K562 (cell line): ENCODE measurements at regions not wholly inside any gene's neighbourhood (a gene's known extent, or its start where the extent isn't known, plus 50 kb on each side); places are given as distances from the start of the nearest gene placed in this dataset.

Source experiments
- ATAC-seq: fragments of 200-7000 bp; cut with Tn5 transposase; 3 replicates; pipeline ENCODE4 v1.9.1; 2020; ENCODE audit warnings: moderate library complexity
- BruUV-seq: library from RNA; stranded (reverse); fragments of 400-500 nt; replicated peaks from 2 replicates; lab custom pipeline; 2021; lab: Mats Ljungman, UMichigan
- CTCF ChIA-PET: fragments of 300-600 bp; formaldehyde crosslinking; extraction: SDS; loops from one replicate; lab custom pipeline; 2021; ENCODE audit warnings: low intra/inter-chr PET ratio; lab: Yijun Ruan, JAX
- POLR2A ChIA-PET: fragments of 300-600, 350-650 bp; sonication (Branson Sonifier 250); formaldehyde crosslinking; extraction: SDS; loops from one replicate; lab custom pipeline; 2021; ENCODE audit warnings: antibody characterized with exemption, inconsistent platforms; lab: Yijun Ruan, JAX
- DNase-seq, 4 experiments: peaks; one replicate each; pipeline versions ENCODE4 v3.0.0 to v3.0.0-alpha.2; 2011 to 2018; ENCODE audit warnings: low spot score in 3 of 4, mixed read lengths in 3 of 4; ENCODE audit errors: extremely low read depth in 1 of 4
- FAIRE-seq: peaks from 2 replicates; lab custom pipeline; 2011; peaks lifted over from hg19 to GRCh38; lab: Jason Lieb, UNC
- H2AFZ ChIP-seq: 2 replicates; pipeline ENCODE4 v1.6.0; 2011; ENCODE audit warnings: low read depth, low read length, control low read depth, inconsistent platforms
- H3K27ac ChIP-seq: fragments of 200-600 bp; 3 replicates; pipeline ENCODE4 v1.8.0; 2011; ENCODE audit warnings: low read depth, mild to moderate bottlenecking, control low read depth, inconsistent platforms, low read length, moderate library complexity, mixed read lengths; ENCODE audit errors: extremely low read depth
- H3K27me3 ChIP-seq, 2 experiments: fragments of 300-600 bp in 1 of 2; 2 replicates in 1 of 2; 3 replicates in 1 of 2; pipeline versions ENCODE4 v1.6.0 to v1.8.0; 2011; ENCODE audit warnings: inconsistent platforms in 2 of 2, low read length in 2 of 2, mild to moderate bottlenecking in 1 of 2, mixed read lengths in 1 of 2, moderate library complexity in 1 of 2; ENCODE audit not compliant: control insufficient read depth in 2 of 2, insufficient read depth in 2 of 2
- H3K36me3 ChIP-seq: fragments of 300-600 bp; 3 replicates; pipeline ENCODE4 v1.8.0; 2011; ENCODE audit warnings: mild to moderate bottlenecking, low read length, inconsistent platforms; ENCODE audit not compliant: control insufficient read depth, insufficient read depth
- H3K4me1 ChIP-seq, 2 experiments: fragments of 200-600 bp in 1 of 2; replicated peaks in 1 of 2; 2 replicates in 1 of 2; 3 replicates in 1 of 2; pipeline versions ENCODE4 v1.5.1 to v1.8.0; 2011; ENCODE audit warnings: inconsistent platforms in 2 of 2, low read length in 2 of 2, mild to moderate bottlenecking in 1 of 2, mixed read lengths in 1 of 2, moderate library complexity in 1 of 2; ENCODE audit not compliant: control insufficient read depth in 2 of 2, insufficient read depth in 2 of 2
- H3K4me2 ChIP-seq: 2 replicates; pipeline ENCODE4 v1.6.1; 2011; ENCODE audit warnings: low read length, control low read depth, inconsistent platforms, mixed read lengths; ENCODE audit not compliant: insufficient read depth
- H3K4me3 ChIP-seq: fragments of 200-600 bp; sonication (generic), shearing (Covaris generic); 2 replicates; pipeline ENCODE4 v1.5.1; 2016; ENCODE audit warnings: control low read depth, inconsistent platforms
- H3K79me2 ChIP-seq: fragments of 200-600 bp; 3 replicates; pipeline ENCODE4 v1.8.0; 2011; ENCODE audit warnings: low read length, inconsistent platforms; ENCODE audit not compliant: control insufficient read depth, insufficient read depth
- H3K9ac ChIP-seq, 2 experiments: 2 replicates each; pipeline versions ENCODE4 v1.6.0 to v1.6.1; 2011; ENCODE audit warnings: low read depth in 2 of 2, low read length in 2 of 2, control low read depth in 1 of 2, inconsistent platforms in 1 of 2, mild to moderate bottlenecking in 1 of 2, mixed read lengths in 1 of 2; ENCODE audit not compliant: insufficient read depth in 1 of 2
- H3K9me1 ChIP-seq: one replicate; pipeline ENCODE4 v1.6.0; 2011; ENCODE audit warnings: inconsistent platforms, mild to moderate bottlenecking, low read length, moderate library complexity; ENCODE audit not compliant: control insufficient read depth, insufficient read depth
- H3K9me3 ChIP-seq: replicated peaks from 2 replicates; pipeline ENCODE4 v1.5.1; 2011; ENCODE audit warnings: low read depth, low read length, inconsistent platforms; ENCODE audit not compliant: control insufficient read depth, insufficient read depth
- H4K20me1 ChIP-seq: replicated peaks from 2 replicates; pipeline ENCODE4 v1.6.1; 2011; ENCODE audit warnings: low read length, inconsistent platforms, mixed read lengths; ENCODE audit not compliant: control insufficient read depth, insufficient read depth
- ARID3B ChIP-seq: fragments of 250-450 bp; sonication (Bioruptor Pico); IDR thresholded peaks from 2 replicates; pipeline ENCODE4 v1.4.0; 2020; ENCODE audit warnings: borderline replicate concordance
- ATF7 ChIP-seq: fragments of 450-650 bp; IDR thresholded peaks from 2 replicates; pipeline ENCODE4 v1.7.1; 2014; ENCODE audit warnings: mild to moderate bottlenecking, moderate library complexity
- BCOR ChIP-seq: fragments of 450-650 bp; IDR thresholded peaks from 2 replicates; pipeline ENCODE4 v1.6.1; 2016
- CBFA2T3 ChIP-seq: fragments of 450-650 bp; IDR thresholded peaks from 2 replicates; pipeline ENCODE4 v1.6.1; 2017
- CEBPB ChIP-seq: fragments of 450-650 bp; IDR thresholded peaks from 2 replicates; pipeline ENCODE4 v1.6.1; 2016; ENCODE audit warnings: missing genetic modification characterization, missing compliant biosample characterization
- HES1 ChIP-seq: fragments of 450-650 bp; IDR thresholded peaks from 2 replicates; pipeline ENCODE4 v1.6.1; 2016; ENCODE audit warnings: low read depth, mild to moderate bottlenecking, moderate library complexity
- HSF4 ChIP-seq: fragments of 250-450 bp; sonication (Bioruptor Pico); IDR thresholded peaks from 2 replicates; pipeline ENCODE4 v2.1.2; 2022; ENCODE audit warnings: mild to moderate bottlenecking, moderate library complexity, borderline replicate concordance
- KDM5B ChIP-seq: fragments of 200-600 bp; sonication (generic); IDR thresholded peaks from 2 replicates; pipeline ENCODE4 v1.6.1; 2012; ENCODE audit warnings: low read depth, mild to moderate bottlenecking, moderate library complexity, low read length, control low read depth, inconsistent platforms; ENCODE audit not compliant: insufficient replicate concordance
- MECOM ChIP-seq: fragments of 250-450 bp; sonication (Bioruptor Pico); IDR thresholded peaks from 2 replicates; pipeline ENCODE4 v1.8.0; 2022; ENCODE audit warnings: inconsistent platforms
- NCOA6 ChIP-seq: fragments of 450-650 bp; IDR thresholded peaks from 2 replicates; pipeline ENCODE4 v1.6.1; 2017; ENCODE audit warnings: mild to moderate bottlenecking
- NFIC ChIP-seq: fragments of 450-650 bp; IDR thresholded peaks from 2 replicates; pipeline ENCODE4 v1.6.1; 2017; ENCODE audit warnings: mild to moderate bottlenecking, inconsistent platforms
- PML ChIP-seq: IDR thresholded peaks from 2 replicates; pipeline ENCODE4 v1.6.1; 2012; ENCODE audit warnings: low read length, inconsistent platforms
- RBM17 ChIP-seq: fragments of 200-400 bp; formaldehyde crosslinking; IDR thresholded peaks from 2 replicates; pipeline ENCODE4 v1.6.1; 2017; ENCODE audit warnings: low read depth, mild to moderate bottlenecking, low read length, borderline replicate concordance
- SOX6 ChIP-seq: fragments of 450-650 bp; IDR thresholded peaks from 2 replicates; pipeline ENCODE4 v1.6.1; 2014; ENCODE audit warnings: mild to moderate bottlenecking
- TAL1 ChIP-seq: fragments of 450-650 bp; IDR thresholded peaks from 2 replicates; pipeline ENCODE4 v1.6.1; 2016; ENCODE audit warnings: mild to moderate bottlenecking
- ZBED1 ChIP-seq: IDR thresholded peaks from 2 replicates; pipeline ENCODE4 v1.6.1; 2014
- ZEB2 ChIP-seq: fragments of 450-650 bp; IDR thresholded peaks from 2 replicates; pipeline ENCODE4 v1.6.1; 2016
- ZNF239 ChIP-seq: fragments of 250-450 bp; sonication (Bioruptor Pico); IDR thresholded peaks from 2 replicates; pipeline ENCODE4 v1.4.0; 2020; ENCODE audit warnings: mild to moderate bottlenecking
- ZNF77 ChIP-seq: fragments of 250-450 bp; sonication (Bioruptor Pico); IDR thresholded peaks from 2 replicates; pipeline ENCODE4 v1.5.0; 2020
- WGBS: fragments of 100-300 bp; shearing (Covaris generic); methylation state at CpG from one replicate; pipeline ENCODE4 v1.1.6; 2016; ENCODE audit warnings: low coverage, mixed read lengths; ENCODE audit not compliant: insufficient coverage; ENCODE audit errors: missing lambda C conversion rate; 5-methylcytosine and 5-hydroxymethylcytosine counted together
- in situ Hi-C: fragments of 300-500 bp; cut with MboI; formaldehyde crosslinking; loops from 4 replicates; pipeline ENCODE4 v1.15.0; 2018; ENCODE audit warnings: inconsistent platforms, mixed read lengths
- intact Hi-C: fragments of 100-400 bp; cut with micrococcal nuclease; formaldehyde crosslinking; loops from 2 replicates; pipeline ENCODE4 v1.14.2; 2022

- intact Hi-C loops = loop anchor here (5.0 kb wide), 1 partner anchor 119 kb away; the partner anchor contains the start of gene ATXN7L3B
- no peak for DNase-seq
- TF ChIP-seq CEBPB (tag) (no peak), ZEB2 (no peak), MECOM (CRISPR knock-in tag) (no peak)
- WGBS = 0% methylated on average over 1 of the region's 1 CpG
- POLR2A ChIA-PET = no interaction called here
- BruUV-seq = no TSS peak
- no peaks in the 10 kb centered on the region for H3K79me2 ChIP-seq
- H2AFZ ChIP-seq = no peak overlapping the region
- no peaks in the 10 kb centered on the region for H3K36me3 ChIP-seq
- in situ Hi-C loops = no loop called here
- H3K4me1 ChIP-seq = no peaks in the 10 kb centered on the region
- H3K4me2 ChIP-seq = no peak overlapping the region
- no peaks in the 10 kb centered on the region for H3K27me3 ChIP-seq
- no peaks in the 10 kb centered on the region for H4K20me1 ChIP-seq
- CTCF ChIA-PET = no interaction called here
- H3K9me3 ChIP-seq = no peaks in the 10 kb centered on the region
- H3K4me3 ChIP-seq = no peak overlapping the region
- no peak for FAIRE-seq
- no peaks in the 10 kb centered on the region for H3K9me1 ChIP-seq
- no peak overlapping the region for H3K9ac ChIP-seq
- no peak overlapping the region for H3K27ac ChIP-seq
- no peak for ATAC-seq
Measured at GRCh38 chr12:74418573-74418972, 119.1 kb upstream of the ATXN7L3B start.

GRCh38 chr12:74424778-74425177, 112.9 kb upstream of the ATXN7L3B start:
- Histone ChIP-seq H3K4me2 (no peak overlapping the region), H3K9ac (no peak overlapping the region), H3K27ac (no peak overlapping the region), H3K9me1 (no peaks in the 10 kb centered on the region), H3K27me3 (no peaks in the 10 kb centered on the region), H3K4me1 (no peaks in the 10 kb centered on the region), H3K79me2 (no peaks in the 10 kb centered on the region), H3K36me3 (no peaks in the 10 kb centered on the region), H3K4me3 (no peak overlapping the region), H4K20me1 (no peaks in the 10 kb centered on the region), H2AFZ (no peak overlapping the region), H3K9me3 (no peaks in the 10 kb centered on the region)
- BruUV-seq = no TSS peak
- POLR2A ChIA-PET = no interaction called here
- ATAC-seq (no peak), FAIRE-seq (no peak), DNase-seq (peak in 1 of 4 experiments; percentile 18)
- 0% methylated on average over 1 of the region's 1 CpG for WGBS
- in situ Hi-C loops (no loop called here), intact Hi-C loops (no loop called here)
- CTCF ChIA-PET = interaction anchor here (0.6 kb wide), 1 partner anchor 11 kb away, joined by 5 read pairs; no protein-coding TSS in a partner anchor
- TF ChIP-seq NCOA6 (no peak), PML (no peak), HES1 (no peak), KDM5B (no peak), HSF4 (CRISPR knock-in tag) (no peak), ARID3B (CRISPR knock-in tag) (no peak), NFIC (peak; percentile 58), ZNF77 (no peak), SOX6 (peak; percentile 75), BCOR (no peak), ZBED1 (no peak), ZNF239 (CRISPR knock-in tag) (no peak), ATF7 (no peak), RBM17 (no peak), CBFA2T3 (peak; percentile 36; the same call in 1 of the 2 replicates), TAL1 (0 out of 2 replicates have a peak, but pooled peaks have one; percentile 13)
